B cell (primary cell): ENCODE measurements at regions not wholly inside any gene's neighbourhood (a gene's known extent, or its start where the extent isn't known, plus 50 kb on each side); places are given as distances from the start of the nearest gene placed in this dataset.

Source experiments
- ATAC-seq: fragments of 200-7000 bp; cut with Tn5 transposase; one replicate; pipeline ENCODE4 v1.10.0; 2021; ENCODE audit warnings: low read depth, mild to moderate bottlenecking, moderate number of reproducible peaks, moderate library complexity
- CTCF ChIA-PET: fragments of 350-600 bp; sonication (Branson Sonifier 250); formaldehyde crosslinking; loops from one replicate; lab custom pipeline; 2021; ENCODE audit warnings: antibody characterized with exemption, inconsistent platforms; lab: Charles Lee
- POLR2A ChIA-PET: fragments of 350-600 bp; sonication (Branson Sonifier 250); formaldehyde crosslinking; loops from one replicate; lab custom pipeline; 2021; ENCODE audit warnings: antibody characterized with exemption; lab: Charles Lee
- DNase-seq: peaks from one replicate; pipeline ENCODE4 v3.0.0; 2013
- H2AFZ ChIP-seq: 2 replicates; pipeline ENCODE4 v1.6.1; 2012; ENCODE audit warnings: mild to moderate bottlenecking, low read depth, low read length; ENCODE audit not compliant: insufficient read depth, poor library complexity, severe bottlenecking
- H3K27ac ChIP-seq, 2 donors: 1 replicate in 1 of 2; 2 replicates in 1 of 2; pipeline ENCODE4 v1.5.1; 2012 to 2013; ENCODE audit warnings: low read length in 2 of 2, mild to moderate bottlenecking in 2 of 2, moderate library complexity in 1 of 2
- H3K27me3 ChIP-seq, 4 experiments: fragments of 200-600 bp in 1 of 4; sonication (generic) in 1 of 4; replicated peaks in 1 of 4; 1 replicate in 2 of 4; 2 replicates in 2 of 4; pipeline versions ENCODE4 v1.6.1 to v1.7.0; 2013 to 2016; ENCODE audit warnings: low read length in 3 of 4, mild to moderate bottlenecking in 2 of 4, mixed read lengths in 1 of 4, moderate library complexity in 1 of 4; ENCODE audit not compliant: insufficient read depth in 4 of 4, control insufficient read depth in 3 of 4; ENCODE audit errors: control extremely low read depth in 1 of 4
- H3K36me3 ChIP-seq, 2 experiments: replicated peaks in 1 of 2; 1 replicate in 1 of 2; 2 replicates in 1 of 2; pipeline versions ENCODE4 v1.6.1 to v1.7.1; 2013; ENCODE audit warnings: low read length in 1 of 2; ENCODE audit not compliant: insufficient read depth in 2 of 2, control insufficient read depth in 1 of 2; ENCODE audit errors: control extremely low read depth in 1 of 2, extremely low read depth in 1 of 2
- H3K4me1 ChIP-seq, 2 donors: fragments of 200-600 bp in 1 of 2; sonication (generic) in 1 of 2; 1 replicate in 1 of 2; 2 replicates in 1 of 2; pipeline versions ENCODE4 v1.5.1 to v1.6.1; 2013 to 2017; ENCODE audit warnings: low read length in 2 of 2; ENCODE audit not compliant: control insufficient read depth in 2 of 2, insufficient read depth in 2 of 2
- H3K4me2 ChIP-seq: replicated peaks from 2 replicates; pipeline ENCODE3; 2012; ENCODE audit warnings: mild to moderate bottlenecking, low read depth, low read length; ENCODE audit not compliant: poor library complexity, severe bottlenecking
- H3K4me3 ChIP-seq, 5 experiments: fragments of 200-600 bp in 1 of 5; sonication (generic) in 1 of 5; 1 replicate in 3 of 5; 2 replicates in 2 of 5; pipeline versions ENCODE4 v1.5.1 to v1.7.0; 2011 to 2016; ENCODE audit warnings: low read length in 4 of 5, mild to moderate bottlenecking in 4 of 5, low read depth in 2 of 5, control low read depth in 1 of 5, moderate library complexity in 1 of 5; ENCODE audit not compliant: insufficient read depth in 1 of 5; ENCODE audit errors: control extremely low read depth in 1 of 5, extremely low read depth in 1 of 5
- H3K79me2 ChIP-seq: fragments of 200-600 bp; sonication (generic); one replicate; pipeline ENCODE4 v1.6.0; 2016; ENCODE audit warnings: low read length; ENCODE audit not compliant: control insufficient read depth, insufficient read depth
- H3K9ac ChIP-seq: fragments of 200-600 bp; sonication (generic); 2 replicates; pipeline ENCODE4 v1.6.1; 2017; ENCODE audit warnings: mild to moderate bottlenecking, low read length, moderate library complexity
- H3K9me3 ChIP-seq, 3 donors: one replicate each; pipeline versions ENCODE4 v1.6.1 to v1.7.1; 2013; ENCODE audit warnings: low read length in 2 of 3; ENCODE audit not compliant: control insufficient read depth in 2 of 3, insufficient read depth in 1 of 3; ENCODE audit errors: control extremely low read depth in 1 of 3
- H4K20me1 ChIP-seq: 2 replicates; pipeline ENCODE4 v1.6.0; 2012; ENCODE audit warnings: mild to moderate bottlenecking, low read length; ENCODE audit not compliant: insufficient read depth, control insufficient read depth, poor library complexity, severe bottlenecking
- H3K27ac Mint-ChIP-seq: one replicate; pipeline ENCODE4 v1.8.0; 2021; ENCODE audit warnings: mixed read lengths
- H3K27me3 Mint-ChIP-seq: one replicate; pipeline ENCODE4 v1.8.0; 2021; ENCODE audit warnings: mixed read lengths
- H3K4me1 Mint-ChIP-seq: one replicate; pipeline ENCODE4 v1.8.0; 2021; ENCODE audit warnings: mixed read lengths
- H3K4me3 Mint-ChIP-seq: one replicate; pipeline ENCODE4 v1.8.0; 2021; ENCODE audit warnings: mixed read lengths
- H3K9me3 Mint-ChIP-seq: one replicate; pipeline ENCODE4 v1.8.0; 2022; ENCODE audit warnings: mixed read lengths; ENCODE audit not compliant: insufficient read depth
- CTCF ChIP-seq: fragments of 200-600 bp; IDR thresholded peaks from one replicate; pipeline ENCODE4 v1.8.0; 2022; ENCODE audit warnings: antibody characterized with exemption, mild to moderate bottlenecking
- EZH2 ChIP-seq: IDR thresholded peaks from 2 replicates; pipeline ENCODE4 v1.6.1; 2012; ENCODE audit warnings: borderline replicate concordance, low read depth, mild to moderate bottlenecking, moderate library complexity, low read length; ENCODE audit not compliant: insufficient read depth, poor library complexity, severe bottlenecking
- WGBS: methylation state at CpG from one replicate; pipeline ENCODE4 v1.1.5; 2013; ENCODE audit warnings: missing lambda C conversion rate; ENCODE audit not compliant: insufficient coverage; 5-methylcytosine and 5-hydroxymethylcytosine counted together
- intact Hi-C: fragments of 100-400 bp; cut with micrococcal nuclease; formaldehyde crosslinking; loops from one replicate; pipeline ENCODE4 v1.10.0; 2022

DNA sequence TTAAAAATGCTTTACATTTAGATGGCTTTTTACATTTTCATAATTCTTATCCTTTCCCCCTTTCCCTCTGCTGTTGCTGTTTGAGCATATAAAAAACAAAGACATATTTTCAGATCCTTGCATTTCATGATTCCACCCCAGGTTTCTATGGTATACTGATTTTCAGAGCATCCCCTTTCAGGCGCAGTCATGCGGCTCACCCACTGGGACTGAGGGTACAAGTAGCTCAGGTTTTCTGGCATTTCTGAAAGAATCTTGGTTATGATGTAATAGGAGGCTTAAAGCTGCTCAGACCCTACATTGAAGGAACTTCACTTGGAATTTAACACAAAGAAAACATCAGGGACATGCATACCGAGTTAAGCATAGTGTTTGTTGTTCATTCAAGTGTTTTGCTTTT is 310.8 kb downstream of the ETAA1 start:
- Mint-ChIP-seq H3K4me1 (no peaks in the 10 kb centered on the region), H3K27me3 (peaks cover 17% of the 10 kb centered on the region), H3K4me3 (no peak overlapping the region), H3K27ac (no peak overlapping the region), H3K9me3 (no peaks in the 10 kb centered on the region)
- Histone ChIP-seq H4K20me1 (no peaks in the 10 kb centered on the region), H3K79me2 (no peaks in the 10 kb centered on the region), H3K4me1 (no peaks in the 10 kb centered on the region), H3K9me3 (peaks cover 0 to 2% (median 0%) of the 10 kb centered on the region in 3 donors), H2AFZ (no peak overlapping the region), H3K4me3 (no peak overlapping the region), H3K9ac (no peak overlapping the region), H3K4me2 (no peak overlapping the region), H3K27ac (no peak overlapping the region), H3K27me3 (peaks cover 0 to 7% (median 0%) of the 10 kb centered on the region in 4 experiments), H3K36me3 (no peaks in the 10 kb centered on the region)
- POLR2A ChIA-PET: no interaction called here
- DNase-seq (no peak), ATAC-seq (no peak)
- intact Hi-C loops: no loop called here
- CTCF ChIA-PET: no interaction called here
- TF ChIP-seq EZH2 (no peak), CTCF (no peak)
- WGBS: no CpG with 5 or more reads among the region's 3 CpGs

GRCh38 chr2:67709835-67710234 is 312.7 kb downstream of the ETAA1 start:
- no peaks in the 10 kb centered on the region for H3K4me1 Mint-ChIP-seq
- intact Hi-C loops: no loop called here

More at GRCh38 chr2:67709835-67710234, 312.7 kb downstream of the ETAA1 start:
- Histone ChIP-seq H4K20me1 (no peaks in the 10 kb centered on the region), H3K27ac (no peak overlapping the region), H3K4me2 (no peak overlapping the region), H2AFZ (no peak overlapping the region), H3K9ac (no peak overlapping the region), H3K9me3 (peaks cover 0 to 2% (median 0%) of the 10 kb centered on the region in 3 donors), H3K79me2 (no peaks in the 10 kb centered on the region), H3K27me3 (peaks cover 0 to 7% (median 0%) of the 10 kb centered on the region in 4 experiments), H3K4me1 (no peaks in the 10 kb centered on the region), H3K4me3 (no peak overlapping the region), H3K36me3 (no peaks in the 10 kb centered on the region)
- ChIA-PET POLR2A (no interaction called here), CTCF (no interaction called here)
- no peak for ATAC-seq
- H3K9me3 Mint-ChIP-seq: no peaks in the 10 kb centered on the region
- TF ChIP-seq EZH2 (no peak), CTCF (no peak)
- H3K4me3 Mint-ChIP-seq: no peak overlapping the region
- no peak for DNase-seq
- no peak overlapping the region for H3K27ac Mint-ChIP-seq
- WGBS: no CpG with 5 or more reads among the region's 2 CpGs
- peaks cover 17% of the 10 kb centered on the region for H3K27me3 Mint-ChIP-seq
